ENCODE measurements at regions not wholly inside any gene's neighbourhood (a gene's known extent, or its start where the extent isn't known, plus 50 kb on each side); places are given as distances from the start of the nearest gene placed in this dataset.

GRCh38 chr11:94702481-94702880 is 65.7 kb upstream of the AMOTL1 start:
- Histone ChIP-seq H3K4me1 (no peaks in the 10 kb centered on the region), H3K27ac (no peak overlapping the region), H3K4me3 (no peak overlapping the region), H3K4me2 (no peak overlapping the region), H3K9me3 (no peaks in the 10 kb centered on the region)
- TF ChIP-seq RFX5 (IDR thresholded peaks at IDR 0.05) (no peak), NR3C1 (IDR thresholded peaks at IDR 0.05) (no peak), RAD21 (conservative IDR thresholded peaks at IDR 0.05 in 1 of 2, IDR thresholded peaks at IDR 0.05 in 1 of 2) (no peak), POLR2A (IDR thresholded peaks at IDR 0.05; ENCODE audit: low read length) (no peak), POLR2AphosphoS2 (conservative IDR thresholded peaks at IDR 0.05; ENCODE audit: low read length) (no peak), RARB (CRISPR knock-in tag; IDR thresholded peaks at IDR 0.05) (no peak), CEBPB (IDR thresholded peaks at IDR 0.05) (no peak), JUNB (IDR thresholded peaks at IDR 0.05) (no peak), CBX2 (IDR thresholded peaks at IDR 0.05; ENCODE audit: borderline replicate concordance, low read depth) (no peak), MAZ (IDR thresholded peaks at IDR 0.05; ENCODE audit: borderline replicate concordance, low read depth, low read length) (no peak), ELK1 (IDR thresholded peaks at IDR 0.05; ENCODE audit: low read depth, low read length) (no peak), KDM1A (IDR thresholded peaks at IDR 0.05; ENCODE audit: low read depth) (no peak), RCOR1 (IDR thresholded peaks at IDR 0.05; ENCODE audit: low read depth, low read length) (no peak), KDM5A (IDR thresholded peaks at IDR 0.05) (no peak), EHF (CRISPR knock-in tag; IDR thresholded peaks at IDR 0.05) (no peak)
- TF ChIP-seq, protein P1, sequence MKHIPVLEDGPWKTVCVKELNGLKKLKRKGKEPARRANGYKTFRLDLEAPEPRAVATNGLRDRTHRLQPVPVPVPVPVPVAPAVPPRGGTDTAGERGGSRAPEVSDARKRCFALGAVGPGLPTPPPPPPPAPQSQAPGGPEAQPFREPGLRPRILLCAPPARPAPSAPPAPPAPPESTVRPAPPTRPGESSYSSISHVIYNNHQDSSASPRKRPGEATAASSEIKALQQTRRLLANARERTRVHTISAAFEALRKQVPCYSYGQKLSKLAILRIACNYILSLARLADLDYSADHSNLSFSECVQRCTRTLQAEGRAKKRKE (CRISPR knock-in tag; IDR thresholded peaks at IDR 0.05; ENCODE audit: low read depth): no peak
- TF ChIP-seq, protein P2, sequence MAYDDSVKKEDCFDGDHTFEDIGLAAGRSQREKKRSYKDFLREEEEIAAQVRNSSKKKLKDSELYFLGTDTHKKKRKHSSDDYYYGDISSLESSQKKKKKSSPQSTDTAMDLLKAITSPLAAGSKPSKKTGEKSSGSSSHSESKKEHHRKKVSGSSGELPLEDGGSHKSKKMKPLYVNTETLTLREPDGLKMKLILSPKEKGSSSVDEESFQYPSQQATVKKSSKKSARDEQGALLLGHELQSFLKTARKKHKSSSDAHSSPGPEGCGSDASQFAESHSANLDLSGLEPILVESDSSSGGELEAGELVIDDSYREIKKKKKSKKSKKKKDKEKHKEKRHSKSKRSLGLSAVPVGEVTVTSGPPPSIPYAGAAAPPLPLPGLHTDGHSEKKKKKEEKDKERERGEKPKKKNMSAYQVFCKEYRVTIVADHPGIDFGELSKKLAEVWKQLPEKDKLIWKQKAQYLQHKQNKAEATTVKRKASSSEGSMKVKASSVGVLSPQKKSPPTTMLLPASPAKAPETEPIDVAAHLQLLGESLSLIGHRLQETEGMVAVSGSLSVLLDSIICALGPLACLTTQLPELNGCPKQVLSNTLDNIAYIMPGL (CRISPR knock-in tag; IDR thresholded peaks at IDR 0.05; ENCODE audit: borderline replicate concordance): no peak
- TF ChIP-seq, protein P3, sequence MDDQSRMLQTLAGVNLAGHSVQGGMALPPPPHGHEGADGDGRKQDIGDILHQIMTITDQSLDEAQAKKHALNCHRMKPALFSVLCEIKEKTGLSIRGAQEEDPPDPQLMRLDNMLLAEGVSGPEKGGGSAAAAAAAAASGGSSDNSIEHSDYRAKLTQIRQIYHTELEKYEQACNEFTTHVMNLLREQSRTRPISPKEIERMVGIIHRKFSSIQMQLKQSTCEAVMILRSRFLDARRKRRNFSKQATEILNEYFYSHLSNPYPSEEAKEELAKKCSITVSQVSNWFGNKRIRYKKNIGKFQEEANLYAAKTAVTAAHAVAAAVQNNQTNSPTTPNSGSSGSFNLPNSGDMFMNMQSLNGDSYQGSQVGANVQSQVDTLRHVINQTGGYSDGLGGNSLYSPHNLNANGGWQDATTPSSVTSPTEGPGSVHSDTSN (IDR thresholded peaks at IDR 0.05): no peak
- TF ChIP-seq, protein P4, sequence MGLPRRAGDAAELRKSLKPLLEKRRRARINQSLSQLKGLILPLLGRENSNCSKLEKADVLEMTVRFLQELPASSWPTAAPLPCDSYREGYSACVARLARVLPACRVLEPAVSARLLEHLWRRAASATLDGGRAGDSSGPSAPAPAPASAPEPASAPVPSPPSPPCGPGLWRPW (IDR thresholded peaks at IDR 0.05): no peak
- TF ChIP-seq, protein P5, sequence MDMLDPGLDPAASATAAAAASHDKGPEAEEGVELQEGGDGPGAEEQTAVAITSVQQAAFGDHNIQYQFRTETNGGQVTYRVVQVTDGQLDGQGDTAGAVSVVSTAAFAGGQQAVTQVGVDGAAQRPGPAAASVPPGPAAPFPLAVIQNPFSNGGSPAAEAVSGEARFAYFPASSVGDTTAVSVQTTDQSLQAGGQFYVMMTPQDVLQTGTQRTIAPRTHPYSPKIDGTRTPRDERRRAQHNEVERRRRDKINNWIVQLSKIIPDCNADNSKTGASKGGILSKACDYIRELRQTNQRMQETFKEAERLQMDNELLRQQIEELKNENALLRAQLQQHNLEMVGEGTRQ (IDR thresholded peaks at IDR 0.05): no peak
- WGBS (ENCODE audit: missing lambda C conversion rate): 80% methylated on average over 1 of the region's 1 CpG
- ChIA-PET POLR2A (no interaction called here), CTCF (no interaction called here)
- ATAC-seq (no peak), DNase-seq (ENCODE audit: low read depth in 1 of 2, low spot score in 1 of 2) (no peak), FAIRE-seq (no peak)

DNA sequence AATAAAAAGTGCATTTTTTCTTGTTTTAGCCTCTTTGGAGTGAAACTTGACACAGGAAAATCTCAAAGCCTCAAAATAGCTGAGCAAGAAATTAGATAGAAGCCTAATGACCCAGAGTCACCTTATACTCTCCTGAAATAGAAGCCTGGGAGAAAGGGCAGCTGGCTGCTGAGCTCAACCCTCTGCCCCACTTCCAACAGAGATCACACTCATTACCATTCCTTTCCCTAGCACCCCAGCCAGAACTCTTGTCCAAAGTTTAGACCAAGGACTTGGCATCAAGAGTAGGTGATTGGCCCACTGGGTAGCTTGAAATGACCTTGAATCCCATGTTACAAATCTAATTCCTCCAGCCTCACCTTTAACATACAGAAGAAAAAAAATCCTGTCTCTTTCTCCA is 62.7 kb upstream of the AMOTL1 start:
- H3K9me3 ChIP-seq: no peaks in the 10 kb centered on the region
- POLR2A ChIA-PET: no interaction called here
- no peak overlapping the region for H3K27ac ChIP-seq
- TF ChIP-seq ELK1 (IDR thresholded peaks at IDR 0.05; ENCODE audit: low read depth, low read length): no peak
- CTCF ChIA-PET: interaction anchor here (1.7 kb wide), 1 partner anchor 35 kb away, joined by 3 read pairs; no protein-coding TSS in a partner anchor
- ATAC-seq (no peak), DNase-seq (ENCODE audit: low read depth in 1 of 2, low spot score in 1 of 2) (no peak), FAIRE-seq (no peak)
- H3K4me1 ChIP-seq: no peaks in the 10 kb centered on the region
- H3K4me3 ChIP-seq: no peak overlapping the region
- H3K4me2 ChIP-seq: no peak overlapping the region
